Vagina (tissue), 2 donors: ENCODE measurements at regions not wholly inside any gene's neighbourhood (a gene's known extent, or its start where the extent isn't known, plus 50 kb on each side); places are given as distances from the start of the nearest gene placed in this dataset.

ENCODE experiments used
- CTCF ChIP-seq, 3 experiments: fragments of 450-650 bp in 2 of 3; fragments of 200-600 bp in 1 of 3; sonication (generic) in 1 of 3; IDR thresholded peaks; one replicate each; pipeline ENCODE4 v1.5.1; 2017 to 2019; ENCODE audit warnings: antibody characterized with exemption in 3 of 3, mild to moderate bottlenecking in 2 of 3, moderate library complexity in 2 of 3
- POLR2A ChIP-seq, 2 donors: fragments of 450-650 bp; IDR thresholded peaks; one replicate each; pipeline ENCODE4 v1.6.1; 2017; ENCODE audit warnings: antibody characterized with exemption in 2 of 2, mild to moderate bottlenecking in 2 of 2, moderate library complexity in 2 of 2
- POLR2AphosphoS5 ChIP-seq, 2 donors: sonication (generic); formaldehyde crosslinking; IDR thresholded peaks; one replicate each; pipeline ENCODE4 v1.9.0; 2017; ENCODE audit warnings: antibody characterized with exemption in 2 of 2, mild to moderate bottlenecking in 2 of 2, low read depth in 1 of 2; ENCODE audit not compliant: insufficient read depth in 1 of 2

- no peak for TF ChIP-seq POLR2A (IDR thresholded peaks at IDR 0.05)
- no peak for TF ChIP-seq POLR2AphosphoS5 (IDR thresholded peaks at IDR 0.05; ENCODE audit: insufficient read depth in 1 of 2, low read depth in 1 of 2)
- no peak for TF ChIP-seq CTCF (IDR thresholded peaks at IDR 0.05)
Observed at GRCh38 chr1:188240772-188241406, 1412.1 kb downstream of the PLA2G4A start.
